ENCODE measurements at regions not wholly inside any gene's neighbourhood (a gene's known extent, or its start where the extent isn't known, plus 50 kb on each side); places are given as distances from the start of the nearest gene placed in this dataset.

DNA sequence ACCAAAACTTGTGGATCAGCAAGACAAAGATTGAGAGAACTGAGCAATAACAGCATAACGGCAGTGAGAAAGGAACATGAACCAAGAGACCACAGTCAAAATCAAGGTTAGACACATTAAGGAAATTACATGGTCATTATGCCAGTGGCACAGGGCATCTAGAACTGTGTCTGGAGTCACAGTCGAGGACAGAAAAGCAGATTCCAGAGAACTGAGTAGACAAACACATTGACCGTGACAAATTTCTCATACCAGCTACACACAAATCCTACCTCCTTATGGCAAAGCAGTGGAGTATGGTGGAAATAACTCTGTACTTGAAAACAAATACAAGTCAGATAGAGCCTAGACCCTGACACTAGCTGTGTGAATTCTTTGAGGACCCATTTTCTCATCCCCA is 367.3 kb downstream of the DUSP6 start:
- Histone ChIP-seq H3K36me3 (ENCODE audit: low read depth, missing control alignments) (no peaks in the 10 kb centered on the region), H3K4me1 (no peaks in the 10 kb centered on the region), H3K27me3 (no peaks in the 10 kb centered on the region), H3K9me3 (no peaks in the 10 kb centered on the region), H3K4me3 (no peak overlapping the region), H3K27ac (no peak overlapping the region)
- TF ChIP-seq, protein P1, sequence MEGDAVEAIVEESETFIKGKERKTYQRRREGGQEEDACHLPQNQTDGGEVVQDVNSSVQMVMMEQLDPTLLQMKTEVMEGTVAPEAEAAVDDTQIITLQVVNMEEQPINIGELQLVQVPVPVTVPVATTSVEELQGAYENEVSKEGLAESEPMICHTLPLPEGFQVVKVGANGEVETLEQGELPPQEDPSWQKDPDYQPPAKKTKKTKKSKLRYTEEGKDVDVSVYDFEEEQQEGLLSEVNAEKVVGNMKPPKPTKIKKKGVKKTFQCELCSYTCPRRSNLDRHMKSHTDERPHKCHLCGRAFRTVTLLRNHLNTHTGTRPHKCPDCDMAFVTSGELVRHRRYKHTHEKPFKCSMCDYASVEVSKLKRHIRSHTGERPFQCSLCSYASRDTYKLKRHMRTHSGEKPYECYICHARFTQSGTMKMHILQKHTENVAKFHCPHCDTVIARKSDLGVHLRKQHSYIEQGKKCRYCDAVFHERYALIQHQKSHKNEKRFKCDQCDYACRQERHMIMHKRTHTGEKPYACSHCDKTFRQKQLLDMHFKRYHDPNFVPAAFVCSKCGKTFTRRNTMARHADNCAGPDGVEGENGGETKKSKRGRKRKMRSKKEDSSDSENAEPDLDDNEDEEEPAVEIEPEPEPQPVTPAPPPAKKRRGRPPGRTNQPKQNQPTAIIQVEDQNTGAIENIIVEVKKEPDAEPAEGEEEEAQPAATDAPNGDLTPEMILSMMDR (IDR thresholded peaks at IDR 0.05) = no peak
- TF ChIP-seq POLR2A (IDR thresholded peaks at IDR 0.05) = no peak
- 88 to 99% methylated on average over 3 of the region's 3 CpGs for WGBS, 2 donors
- DNase-seq = no peak
- intact Hi-C loops (cut with DNase I; ENCODE audit: low total_unique reads) = no loop called here

DNA sequence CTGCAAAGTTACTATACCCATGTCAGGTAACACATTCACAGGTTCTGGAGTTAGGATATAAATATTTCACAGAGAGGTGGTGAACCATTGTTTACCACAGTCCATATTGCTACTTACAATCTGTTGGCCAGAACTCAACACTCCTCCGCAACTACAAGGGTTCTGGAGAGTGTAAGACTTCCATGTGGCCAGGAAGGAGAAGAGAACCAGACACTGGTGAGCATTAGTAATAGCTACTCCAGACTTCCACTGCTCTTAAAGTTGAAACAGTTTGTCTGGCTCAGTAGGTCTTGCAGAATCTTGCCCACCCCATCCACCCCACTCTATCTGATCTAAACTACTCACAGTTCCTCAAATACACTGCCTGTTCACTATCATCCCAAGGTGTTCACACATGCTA is 369.6 kb downstream of the DUSP6 start:
- no peak for DNase-seq
- Histone ChIP-seq H3K27me3 (no peaks in the 10 kb centered on the region), H3K4me3 (no peak overlapping the region), H3K4me1 (no peaks in the 10 kb centered on the region), H3K36me3 (ENCODE audit: low read depth, missing control alignments) (no peaks in the 10 kb centered on the region), H3K27ac (no peak overlapping the region), H3K9me3 (no peaks in the 10 kb centered on the region)
- WGBS, 2 donors = 89 to 100% methylated on average over 1 of the region's 1 CpG
- TF ChIP-seq, protein P1 (IDR thresholded peaks at IDR 0.05) = no peak
- no peak for TF ChIP-seq POLR2A (IDR thresholded peaks at IDR 0.05)
- intact Hi-C loops (cut with DNase I; ENCODE audit: low total_unique reads) = no loop called here

DNA sequence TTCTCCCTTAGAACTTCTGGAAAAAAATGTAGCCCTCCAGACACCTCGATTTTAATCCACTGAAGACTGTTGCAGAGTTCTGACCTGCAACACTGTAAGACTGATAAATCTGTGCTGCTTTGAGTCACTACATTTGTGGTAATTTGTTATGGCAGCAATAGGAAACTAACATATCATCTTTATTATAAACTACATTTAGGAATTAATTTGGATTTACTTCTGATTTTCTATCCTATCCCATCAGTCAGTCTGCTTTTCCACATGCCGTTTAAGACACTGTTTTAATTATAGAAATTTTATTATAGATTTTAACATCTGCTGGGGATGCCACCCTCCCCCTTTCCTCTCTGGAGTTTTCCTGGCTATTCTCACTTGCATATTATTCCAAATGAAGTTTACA is 375.2 kb downstream of the DUSP6 start:
- Histone ChIP-seq H3K4me3 (no peak overlapping the region), H3K4me1 (no peaks in the 10 kb centered on the region), H3K27ac (no peak overlapping the region), H3K27me3 (no peaks in the 10 kb centered on the region), H3K9me3 (no peaks in the 10 kb centered on the region), H3K36me3 (ENCODE audit: low read depth, missing control alignments) (no peaks in the 10 kb centered on the region)
- WGBS, 2 donors = 78 to 79% methylated on average over 2 of the region's 2 CpGs
- TF ChIP-seq POLR2A (IDR thresholded peaks at IDR 0.05) = no peak
- TF ChIP-seq, protein P1 (IDR thresholded peaks at IDR 0.05) = no peak
- no peak for DNase-seq
- intact Hi-C loops (cut with DNase I; ENCODE audit: low total_unique reads) = no loop called here

DNA sequence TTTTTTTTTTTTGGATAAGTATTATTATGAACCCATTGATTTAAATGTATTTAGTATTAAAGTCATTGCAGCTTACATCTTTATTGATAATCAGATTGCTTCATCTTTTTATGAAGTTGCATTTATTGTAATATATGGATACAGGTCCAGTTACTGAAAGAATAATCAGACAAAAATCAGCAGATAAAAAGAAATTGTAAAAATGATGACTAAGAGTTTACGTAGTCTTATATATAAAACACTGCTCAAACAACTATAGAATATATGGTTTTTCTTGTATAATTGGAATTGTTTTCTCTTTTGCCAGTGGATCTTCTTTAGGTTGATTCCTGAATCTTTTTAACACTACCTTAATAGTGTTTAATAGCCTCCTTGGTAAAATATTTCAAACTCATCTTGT is 378.3 kb downstream of the DUSP6 start:
- Histone ChIP-seq H3K36me3 (ENCODE audit: low read depth, missing control alignments) (no peaks in the 10 kb centered on the region), H3K4me3 (no peak overlapping the region), H3K4me1 (no peaks in the 10 kb centered on the region), H3K27me3 (no peaks in the 10 kb centered on the region), H3K9me3 (no peaks in the 10 kb centered on the region), H3K27ac (no peak overlapping the region)
- TF ChIP-seq, protein P1 (IDR thresholded peaks at IDR 0.05) = no peak
- no peak for TF ChIP-seq POLR2A (IDR thresholded peaks at IDR 0.05)
- 96 to 97% methylated on average over 1 of the region's 1 CpG for WGBS, 2 donors
- no peak for DNase-seq
- intact Hi-C loops (cut with DNase I; ENCODE audit: low total_unique reads) = no loop called here

DNA sequence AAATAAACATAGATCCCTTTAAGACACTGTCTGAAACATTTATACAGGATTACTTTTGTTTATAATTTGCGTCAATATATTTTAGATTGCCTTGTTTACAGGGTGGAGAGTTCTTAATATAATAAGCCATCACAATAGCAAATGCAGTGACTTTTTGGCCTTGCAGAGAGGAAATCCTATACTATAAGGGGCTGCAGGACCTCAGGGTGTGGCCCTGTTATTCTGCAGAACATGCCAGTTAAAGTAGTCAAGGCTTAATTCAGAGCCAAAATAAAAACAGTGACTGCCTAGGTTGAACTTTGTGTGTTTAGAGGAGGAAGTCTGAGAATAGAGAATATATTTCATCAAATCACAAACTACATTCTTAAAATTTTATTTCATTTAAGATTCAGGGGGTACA is 381.6 kb downstream of the DUSP6 start:
- no peak for DNase-seq
- WGBS, 2 donors = 38 to 92% methylated on average over 1 of the region's 1 CpG
- no peaks in the 10 kb centered on the region for H3K27me3 ChIP-seq
- H3K27ac ChIP-seq = no peak overlapping the region
- H3K4me1 ChIP-seq = no peaks in the 10 kb centered on the region
- intact Hi-C loops (cut with DNase I; ENCODE audit: low total_unique reads) = no loop called here
- TF ChIP-seq, protein P1 (IDR thresholded peaks at IDR 0.05) = no peak
- no peak for TF ChIP-seq POLR2A (IDR thresholded peaks at IDR 0.05)
- H3K9me3 ChIP-seq = no peaks in the 10 kb centered on the region
- H3K36me3 ChIP-seq (ENCODE audit: low read depth, missing control alignments) = no peaks in the 10 kb centered on the region
- no peak overlapping the region for H3K4me3 ChIP-seq
